Occipital lobe (tissue), 1 donor: ENCODE measurements at regions not wholly inside any gene's neighbourhood (a gene's known extent, or its start where the extent isn't known, plus 50 kb on each side); places are given as distances from the start of the nearest gene placed in this dataset.

Experiments
- DNase-seq: peaks from one replicate; lab custom pipeline; 2025; lab: John Stamatoyannopoulos, UW

- DNase-seq = no peak
Observed at GRCh38 chr2:5315512-5315911, 376.7 kb upstream of the SOX11 start.

- DNase-seq = no peak
Observed at GRCh38 chr2:5316001-5316490, 376.1 kb upstream of the SOX11 start.

GRCh38 chr2:5319493-5319892, 372.7 kb upstream of the SOX11 start:
- DNase-seq = no peak

- DNase-seq = no peak
Observed at GRCh38 chr2:5322396-5322795, 369.8 kb upstream of the SOX11 start.

- no peak for DNase-seq
Observed at GRCh38 chr2:5325523-5325922, 366.7 kb upstream of the SOX11 start.

- no peak for DNase-seq
Observed at GRCh38 chr2:5328826-5329225, 363.4 kb upstream of the SOX11 start.

- no peak for DNase-seq
Observed at GRCh38 chr2:5329763-5330162, 362.4 kb upstream of the SOX11 start.

GRCh38 chr2:5330961-5331360, 361.2 kb upstream of the SOX11 start:
- no peak for DNase-seq

- DNase-seq = no peak
Observed at GRCh38 chr2:5332925-5333324, 359.3 kb upstream of the SOX11 start.

- DNase-seq = no peak
Observed at GRCh38 chr2:5339473-5339872, 352.7 kb upstream of the SOX11 start.

GRCh38 chr2:5343785-5344335, 348.3 kb upstream of the SOX11 start:
- no peak for DNase-seq

GRCh38 chr2:5352286-5352685, 339.9 kb upstream of the SOX11 start:
- no peak for DNase-seq

- DNase-seq = no peak
Observed at GRCh38 chr2:5353565-5353964, 338.6 kb upstream of the SOX11 start.

- no peak for DNase-seq
Observed at GRCh38 chr2:5359397-5359796, 332.8 kb upstream of the SOX11 start.

GRCh38 chr2:5360081-5360480, 332.1 kb upstream of the SOX11 start:
- no peak for DNase-seq

- DNase-seq = no peak
Observed at GRCh38 chr2:5364361-5364760, 327.8 kb upstream of the SOX11 start.

- DNase-seq = no peak
Observed at GRCh38 chr2:5365871-5366461, 326.2 kb upstream of the SOX11 start.

- no peak for DNase-seq
Observed at GRCh38 chr2:5367321-5367720, 324.9 kb upstream of the SOX11 start.

GRCh38 chr2:5368263-5368662, 323.9 kb upstream of the SOX11 start:
- no peak for DNase-seq

GRCh38 chr2:5369510-5369909, 322.7 kb upstream of the SOX11 start:
- DNase-seq = no peak

- no peak for DNase-seq
Observed at GRCh38 chr2:5370158-5370557, 322.0 kb upstream of the SOX11 start.

GRCh38 chr2:5372141-5372540, 320.0 kb upstream of the SOX11 start:
- DNase-seq = no peak

- no peak for DNase-seq
Observed at GRCh38 chr2:5373200-5373599, 319.0 kb upstream of the SOX11 start.

- no peak for DNase-seq
Observed at GRCh38 chr2:5374762-5375161, 317.4 kb upstream of the SOX11 start.
